ENCODE measurements at regions not wholly inside any gene's neighbourhood (a gene's known extent, or its start where the extent isn't known, plus 50 kb on each side); places are given as distances from the start of the nearest gene placed in this dataset.
"Not testable (repeated sequence)": the region's sequence is repeated elsewhere in the genome, so short reads cannot be mapped to it uniquely, and the experiment has no call there.

DNA sequence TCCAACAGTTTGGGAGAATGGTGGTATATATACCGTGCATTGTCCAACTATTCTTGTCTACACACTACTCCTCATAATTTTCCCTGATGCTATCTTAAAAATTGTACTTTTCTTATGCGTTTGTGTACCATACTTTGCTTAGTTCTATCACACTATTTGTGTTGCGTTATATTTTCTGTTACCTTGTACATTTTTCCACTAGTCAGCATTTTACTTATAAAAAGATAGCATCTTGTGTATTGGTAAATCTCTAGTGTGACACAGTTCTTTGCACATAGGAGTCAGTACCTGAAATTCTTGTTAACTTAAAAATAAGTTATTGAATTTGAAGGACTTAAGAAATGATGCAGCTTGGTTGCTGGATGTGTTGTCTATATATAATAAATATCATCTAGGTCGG, 201.8 kb upstream of the LMO3 start:
- no peak for DNase-seq

DNA sequence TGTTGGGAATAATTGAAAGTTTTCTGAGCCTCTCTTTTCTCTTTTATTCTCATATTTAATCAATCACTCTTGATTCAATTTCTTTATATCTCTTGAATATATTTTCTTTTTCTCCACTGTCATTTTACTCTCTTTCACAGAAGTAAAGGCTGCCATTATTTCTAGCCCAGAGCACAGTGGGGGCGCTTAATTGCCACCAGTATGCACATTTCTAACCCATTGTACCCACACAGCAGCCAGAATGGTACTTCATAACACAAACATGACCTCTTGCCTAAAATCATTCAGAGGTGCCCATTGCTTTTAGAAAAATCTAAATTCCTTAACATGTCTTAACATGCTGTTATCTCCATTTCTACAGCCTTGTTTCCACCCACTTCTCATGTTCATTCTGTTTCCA, 190.2 kb upstream of the LMO3 start:
- no peak for DNase-seq

DNA sequence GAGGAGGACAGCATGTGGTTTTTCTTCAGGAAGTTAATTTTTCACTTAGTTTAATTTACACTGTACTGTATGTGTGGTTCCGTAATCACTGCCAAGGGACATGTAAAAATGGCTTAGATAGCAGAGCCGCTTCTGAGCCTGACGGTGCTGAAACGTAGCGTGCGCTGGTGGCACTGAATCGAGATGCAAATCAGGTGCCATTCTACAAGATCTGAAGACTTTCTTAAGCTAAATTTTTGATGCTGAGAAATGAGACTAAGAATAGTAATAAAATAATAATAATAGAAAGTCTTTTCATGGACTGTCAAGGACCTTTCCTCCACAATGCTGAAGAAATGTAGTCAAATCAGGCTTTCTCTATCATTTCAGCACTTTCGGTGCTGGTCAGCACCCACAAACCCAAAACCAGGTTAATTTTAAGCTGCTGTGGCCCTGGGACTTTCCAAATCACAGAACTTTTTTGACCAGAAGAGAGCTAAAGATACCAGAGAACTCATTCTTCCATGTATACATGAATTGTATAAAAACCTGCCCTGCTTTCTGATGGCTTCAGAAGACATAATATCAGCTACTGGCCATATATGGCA, 183.3 kb upstream of the LMO3 start:
- DNase-seq = no peak

DNA sequence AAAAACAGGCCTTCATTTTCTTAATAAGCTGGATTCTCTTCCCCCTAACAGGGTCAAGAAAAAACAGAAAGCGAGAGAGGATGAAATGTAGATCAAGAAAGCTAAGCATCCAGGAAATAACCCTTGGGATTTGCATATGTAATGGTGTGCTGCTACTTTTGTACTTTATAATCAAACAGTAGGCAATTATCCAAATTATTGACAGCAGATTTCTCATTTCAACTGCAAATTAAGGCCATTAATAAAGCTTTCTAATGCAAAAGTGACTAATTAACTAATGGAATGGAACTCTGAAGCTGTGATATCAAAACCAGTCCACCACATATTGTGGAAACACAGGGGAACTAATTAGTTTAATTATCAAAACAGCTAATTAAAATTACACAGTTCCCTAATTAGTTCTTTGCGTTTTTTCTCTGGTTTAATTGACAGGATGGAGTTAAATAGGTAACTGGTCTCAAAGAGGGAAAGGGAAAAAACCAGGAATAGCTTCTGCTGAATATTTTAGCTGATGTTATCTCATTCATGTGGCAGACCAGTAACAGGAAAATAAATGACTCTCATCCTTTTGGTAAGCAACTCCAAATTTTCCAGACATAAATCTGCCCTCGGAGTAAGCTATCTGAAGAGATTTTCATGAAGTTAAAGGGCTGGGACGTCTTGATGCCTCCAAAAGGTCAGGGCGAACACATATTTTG, 182.7 kb upstream of the LMO3 start:
- no peak for DNase-seq

DNA sequence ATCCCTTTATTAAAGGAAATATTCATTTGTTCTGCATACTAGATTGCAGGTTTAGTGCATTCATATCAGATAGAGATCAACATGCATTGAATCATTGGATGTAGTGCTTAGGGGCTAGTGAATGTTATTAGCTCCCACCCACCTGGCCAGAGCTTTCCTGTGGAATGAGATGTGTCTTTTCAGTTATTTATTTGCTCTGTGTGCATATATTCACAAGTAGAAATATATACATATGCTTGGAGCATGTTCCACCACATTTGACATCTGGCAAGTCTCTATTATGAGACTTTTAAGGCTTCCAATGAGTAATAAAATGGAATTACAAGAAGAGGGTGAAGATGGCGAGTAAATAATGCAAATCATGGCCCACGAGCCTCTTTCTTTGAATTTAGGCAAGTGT, 180.0 kb upstream of the LMO3 start:
- DNase-seq = no peak

DNA sequence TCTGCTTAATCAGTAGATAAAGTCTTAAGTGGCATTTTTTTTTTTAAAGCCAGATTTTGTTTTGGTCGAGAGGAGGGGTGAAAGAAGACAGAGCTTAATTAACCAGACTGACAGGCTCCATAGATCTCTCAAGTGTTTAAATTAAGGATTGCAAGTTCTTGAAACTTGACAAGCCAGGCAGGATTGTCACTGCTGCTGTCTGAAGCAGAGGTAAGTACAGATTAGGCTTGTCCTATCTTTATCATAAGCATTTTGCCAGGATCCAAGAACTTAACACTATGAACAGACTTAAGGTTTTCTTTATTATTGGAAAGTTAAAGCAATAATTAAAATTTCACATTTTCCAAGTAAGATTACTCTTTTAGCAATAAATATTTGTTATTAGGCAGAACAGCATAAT, 179.6 kb upstream of the LMO3 start:
- DNase-seq = no peak

DNA sequence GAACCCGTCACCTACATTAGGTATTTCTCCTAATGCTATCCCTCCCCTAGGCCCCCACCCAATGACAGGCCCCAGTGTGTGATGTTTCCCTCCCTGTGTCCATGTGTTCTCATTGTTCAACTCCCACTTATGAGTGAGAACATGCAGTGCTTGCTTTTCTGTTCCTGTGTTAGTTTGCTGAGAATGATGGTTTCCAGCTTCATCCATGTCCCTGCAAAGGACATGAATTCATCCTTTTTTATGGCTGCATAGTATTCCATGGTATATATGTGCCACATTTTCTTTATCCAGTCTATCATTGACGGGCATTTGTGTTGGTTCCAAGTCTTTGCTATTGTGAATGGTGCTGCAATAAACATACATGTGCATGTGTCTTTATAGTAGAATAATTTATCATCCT, 163.2 kb upstream of the LMO3 start:
- DNase-seq = not testable (repeated sequence)

DNA sequence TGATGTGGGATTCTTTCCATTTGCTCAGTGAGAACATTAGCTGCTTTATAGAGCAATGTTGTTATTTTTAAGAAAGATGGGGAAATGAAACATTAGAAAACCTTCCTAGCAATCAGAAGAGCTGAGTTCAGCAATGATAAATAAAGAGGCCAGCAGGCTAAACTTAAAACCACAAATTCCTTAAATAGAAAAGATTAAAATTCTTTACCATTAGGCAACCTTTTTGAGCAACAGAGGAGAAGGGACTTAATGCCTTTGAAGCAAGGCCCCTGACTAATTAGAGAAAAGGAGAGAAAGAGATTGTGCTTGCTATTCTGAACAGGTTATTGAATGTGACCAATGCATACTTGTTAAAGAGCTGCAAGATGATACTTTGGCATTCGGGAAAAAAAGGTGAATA, 160.8 kb upstream of the LMO3 start:
- DNase-seq = no peak

DNA sequence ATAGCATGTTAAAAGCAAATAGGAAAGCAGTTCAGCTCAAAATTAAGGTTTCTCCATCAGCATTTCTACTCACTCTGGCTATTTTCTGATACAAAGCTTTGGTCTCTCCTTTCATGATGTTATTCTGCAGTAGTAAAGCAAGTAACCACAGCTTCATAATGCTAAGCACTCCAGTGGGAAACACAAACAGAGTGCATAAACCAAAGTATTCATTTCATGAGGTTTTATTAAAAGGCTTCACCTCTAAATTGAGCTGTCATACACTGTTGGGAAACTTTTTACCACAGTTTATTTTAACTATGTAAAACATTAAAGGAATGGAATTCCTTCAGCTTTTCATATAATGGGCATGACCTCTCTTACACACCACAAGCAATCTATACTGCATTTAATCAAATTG, 157.9 kb upstream of the LMO3 start:
- no peak for DNase-seq

DNA sequence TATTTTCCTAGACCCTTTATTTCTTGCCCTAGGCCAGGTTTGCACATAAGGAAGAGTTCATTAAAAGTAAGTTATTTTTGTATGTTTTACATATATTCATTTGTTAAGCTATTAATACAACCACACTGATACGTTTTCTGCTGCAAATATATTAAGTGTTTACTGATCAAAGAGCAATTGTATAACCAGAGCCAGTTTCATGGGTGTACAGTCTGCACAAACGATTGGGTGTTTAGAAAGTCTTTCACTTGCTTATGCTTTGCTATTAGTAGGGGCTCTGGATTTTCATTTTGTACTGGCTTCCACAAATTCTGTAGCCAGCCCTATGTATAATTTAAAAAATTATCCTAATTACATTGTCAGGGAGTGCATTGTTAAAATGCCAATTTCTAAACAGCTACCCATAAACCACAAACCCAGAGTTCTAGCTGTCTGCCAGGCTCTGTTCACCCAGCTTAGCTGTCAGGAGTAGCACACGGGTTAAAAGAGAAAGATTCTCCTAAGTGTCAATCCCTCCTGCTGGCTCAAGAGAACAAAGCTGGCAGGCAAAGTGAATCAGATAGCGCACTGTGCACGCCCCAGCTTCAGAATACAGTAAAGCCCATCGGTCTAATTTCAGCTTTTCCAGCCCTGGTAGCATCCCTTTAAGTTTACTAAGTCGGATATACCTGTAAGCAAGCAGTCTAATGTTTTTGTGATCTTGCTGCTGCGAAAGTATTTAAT, 151.0 kb upstream of the LMO3 start:
- DNase-seq = no peak

DNA sequence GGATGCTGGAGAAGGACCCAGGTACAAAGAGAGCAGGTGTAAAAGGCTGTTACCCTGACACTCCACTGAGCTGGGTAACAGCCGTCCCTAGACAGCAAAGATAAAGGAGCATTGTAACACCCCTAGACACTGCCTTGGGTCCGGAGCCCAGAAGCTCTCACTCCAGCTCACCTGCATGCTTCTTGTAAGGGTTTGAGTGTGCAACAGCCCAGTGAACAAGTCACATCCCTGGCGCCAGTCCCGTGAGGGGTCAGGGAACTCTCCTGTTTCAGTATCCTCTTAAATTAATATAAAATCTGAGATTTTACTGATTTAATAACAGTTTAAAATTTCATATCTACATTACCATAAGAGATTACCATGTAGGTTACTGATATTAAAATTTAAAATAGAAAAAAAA, 124.8 kb upstream of the LMO3 start:
- no peak for DNase-seq

DNA sequence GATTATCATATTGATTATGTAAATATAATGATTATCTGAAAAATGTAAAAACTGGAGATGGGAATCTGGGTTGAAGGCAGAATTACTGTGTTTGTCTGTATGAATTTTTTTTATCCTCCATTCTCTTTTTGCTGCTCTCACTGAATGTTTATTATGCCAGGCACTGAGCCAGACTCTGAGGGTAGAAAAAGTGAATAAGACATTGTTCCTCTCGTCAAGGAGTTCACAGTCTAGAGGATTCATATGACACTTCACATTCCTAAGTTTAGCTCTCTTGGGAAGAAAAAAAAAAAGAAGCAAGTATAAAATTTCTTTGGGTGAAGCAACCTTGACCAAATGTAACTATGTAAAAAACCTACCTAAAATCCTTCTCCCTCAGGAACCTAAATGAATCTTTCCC, 120.9 kb upstream of the LMO3 start:
- DNase-seq = no peak

DNA sequence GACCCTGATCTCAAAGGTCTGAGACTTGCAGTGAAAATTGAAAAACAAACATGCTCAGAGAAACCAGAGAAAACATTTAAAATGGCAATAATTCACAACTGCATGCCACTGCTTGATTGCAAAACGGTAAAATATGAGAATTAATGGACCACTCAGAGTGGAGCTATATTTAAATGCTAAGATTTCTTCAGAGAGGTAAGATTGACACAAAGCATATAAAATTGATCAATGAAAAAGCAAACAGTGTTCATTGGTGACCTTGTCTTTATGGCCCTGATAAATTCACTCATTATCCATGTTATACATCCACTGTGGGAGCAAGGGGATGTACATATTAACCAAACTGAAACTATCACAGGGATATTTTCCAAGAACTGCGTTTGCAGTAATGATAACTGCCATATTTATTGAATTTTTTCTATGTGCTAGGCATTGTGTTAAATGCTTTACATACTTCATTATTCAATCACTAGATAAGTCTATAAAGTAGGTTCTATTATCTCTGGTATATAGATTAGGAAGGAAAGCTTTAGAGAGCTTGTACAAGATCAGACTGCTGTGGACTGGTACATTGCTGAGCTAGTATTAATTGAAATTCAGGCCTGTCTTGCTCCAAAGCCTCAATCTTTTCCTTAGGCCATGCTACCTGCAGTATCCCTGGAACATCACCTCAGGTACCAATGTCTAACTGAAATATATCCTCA, 113.9 kb upstream of the LMO3 start:
- DNase-seq = no peak

DNA sequence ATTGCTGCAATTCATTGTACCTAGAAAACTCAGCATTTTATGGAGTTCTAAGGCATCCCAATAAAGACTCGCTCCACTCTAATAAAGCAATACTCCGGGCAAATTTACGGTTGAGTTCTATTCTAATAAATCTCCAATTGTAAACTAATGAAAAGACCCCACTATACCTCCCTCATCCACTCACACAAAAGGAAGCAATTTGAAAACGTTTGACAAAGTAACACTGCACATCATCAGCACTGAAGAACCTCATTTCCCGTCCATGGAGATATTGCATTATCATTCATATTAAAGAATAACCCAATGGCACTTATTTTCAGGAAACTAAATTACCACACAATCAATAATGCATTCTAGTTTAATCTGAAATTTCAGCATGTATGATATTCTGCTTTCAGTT, 111.0 kb upstream of the LMO3 start:
- no peak for DNase-seq

DNA sequence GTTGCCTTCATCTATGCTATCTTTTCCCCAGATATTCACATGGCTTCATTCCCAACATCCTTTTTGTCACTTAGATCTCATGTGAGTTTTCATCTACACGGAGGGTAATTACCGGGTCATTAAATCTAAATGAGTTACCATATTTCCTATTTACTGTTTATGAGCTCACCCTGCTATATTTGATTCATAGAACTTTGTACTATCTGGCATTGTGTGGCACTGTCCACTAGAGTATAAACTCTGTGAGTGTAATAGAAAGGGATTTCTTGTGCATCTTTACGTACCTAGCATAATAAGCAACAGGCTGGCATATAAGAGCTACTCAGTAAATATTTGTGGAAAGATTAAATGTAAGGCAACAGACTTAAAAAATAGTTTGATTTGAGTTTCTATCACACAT, 86.1 kb upstream of the LMO3 start:
- no peak for DNase-seq

DNA sequence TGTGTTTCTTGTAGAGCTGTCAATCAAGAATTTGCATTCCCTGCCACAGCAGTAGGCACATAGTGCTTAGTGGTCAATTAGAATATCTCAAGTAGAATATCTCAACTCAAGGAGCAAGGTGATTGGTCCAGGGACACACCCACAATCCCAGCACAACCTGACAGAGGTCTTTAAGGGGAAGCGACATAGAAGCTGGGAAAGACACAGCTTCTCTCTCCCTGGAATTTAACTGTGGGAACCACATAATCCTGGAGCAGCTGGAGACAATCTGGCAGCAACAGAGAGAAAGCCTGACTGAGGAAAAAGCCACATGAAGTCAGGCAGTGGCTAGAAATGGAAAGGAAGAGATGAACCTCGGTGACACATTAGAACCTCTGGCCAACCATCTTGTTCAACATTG, 85.7 kb upstream of the LMO3 start:
- DNase-seq = no peak

DNA sequence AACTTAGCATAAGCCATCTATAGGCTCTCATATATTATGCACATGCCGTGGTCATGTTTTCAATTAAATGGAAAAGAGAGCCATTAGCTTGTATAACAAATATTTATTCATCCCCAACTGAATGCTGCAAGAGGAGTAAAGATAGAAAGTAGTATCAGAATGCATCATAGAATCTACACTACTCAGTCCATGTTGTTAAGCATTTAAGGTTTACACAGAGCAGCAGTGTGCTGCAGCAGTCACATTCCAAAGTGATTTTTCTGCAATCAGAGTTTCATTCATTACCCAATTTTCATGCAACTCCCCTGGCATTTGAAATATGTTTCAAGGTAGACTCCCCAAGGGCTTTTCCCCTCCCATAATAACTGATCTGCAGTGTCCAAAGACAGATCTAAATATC, 82.2 kb upstream of the LMO3 start:
- DNase-seq = no peak

DNA sequence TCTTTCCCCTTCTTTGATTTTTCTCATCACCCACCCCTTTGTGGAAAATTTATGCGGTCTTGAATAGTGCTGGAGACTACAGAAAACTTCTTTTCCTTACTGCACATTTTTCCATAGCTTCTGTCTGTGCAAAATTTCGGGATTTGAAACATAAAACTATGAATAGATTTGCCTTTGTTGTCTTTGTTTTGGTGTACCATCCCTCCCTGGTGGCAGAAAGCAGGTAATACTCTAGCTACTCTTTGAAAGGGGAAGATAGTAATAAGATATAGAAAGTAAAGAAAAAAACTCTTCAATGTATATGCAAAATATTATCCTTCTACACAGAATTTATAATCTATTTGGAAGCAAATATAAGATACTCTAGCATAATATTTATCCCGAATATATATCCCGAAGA, 79.1 kb upstream of the LMO3 start:
- no peak for DNase-seq

DNA sequence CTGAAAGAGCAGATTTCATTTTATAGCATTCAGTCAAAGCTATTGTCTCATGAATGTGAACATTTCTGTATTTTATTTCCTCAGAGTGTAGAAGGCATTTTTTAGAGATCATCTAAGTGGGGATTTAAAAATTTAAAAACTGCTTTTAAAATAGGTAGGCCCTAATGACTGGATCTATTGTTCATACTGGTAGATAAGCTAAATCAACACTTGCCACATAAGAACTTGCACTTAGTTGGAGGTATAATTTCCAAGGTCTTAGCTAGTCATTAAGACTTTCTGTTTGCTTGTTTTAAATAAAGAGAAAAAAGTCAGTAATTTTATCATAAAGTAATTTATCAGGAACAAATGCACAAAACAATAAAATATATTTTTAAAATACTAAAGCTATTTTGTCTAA, 75.2 kb upstream of the LMO3 start:
- no peak for DNase-seq

DNA sequence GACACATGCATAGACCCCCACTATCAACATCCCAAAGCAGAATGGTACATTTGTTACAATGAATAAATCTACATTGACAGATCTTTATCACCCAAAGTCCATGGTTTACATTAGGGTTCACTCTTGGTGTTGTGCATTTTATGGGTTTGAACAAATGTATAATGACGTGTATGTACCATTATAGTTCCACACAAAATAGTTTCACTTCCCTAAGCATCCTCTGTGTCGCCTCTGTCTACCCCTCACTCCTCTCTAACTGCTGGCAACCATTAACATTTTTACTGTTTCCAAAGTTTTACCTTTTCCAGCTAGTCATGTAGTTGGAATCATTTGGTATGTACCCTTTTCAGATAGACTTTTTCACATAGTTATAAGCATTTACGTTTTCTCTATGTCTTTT, 69.5 kb upstream of the LMO3 start:
- DNase-seq = no peak

DNA sequence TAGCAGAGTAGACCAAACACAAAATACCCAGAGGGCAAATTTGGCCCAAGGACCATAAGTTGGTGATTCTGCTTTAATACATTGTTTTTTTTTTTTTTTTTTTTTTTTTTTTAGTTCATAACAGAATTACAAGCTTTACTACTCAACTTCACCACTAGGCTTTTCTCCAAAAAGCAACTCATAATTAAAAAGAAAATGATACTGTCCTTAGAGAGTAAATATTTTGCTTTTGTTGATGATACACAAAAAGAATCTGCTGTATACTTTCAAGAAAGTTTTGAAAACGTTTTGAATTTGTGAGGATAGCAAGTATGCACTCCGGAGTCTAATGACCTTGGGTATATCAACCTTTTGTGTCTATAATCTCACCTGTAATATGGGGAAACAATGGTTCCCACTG, 68.9 kb upstream of the LMO3 start:
- no peak for DNase-seq

DNA sequence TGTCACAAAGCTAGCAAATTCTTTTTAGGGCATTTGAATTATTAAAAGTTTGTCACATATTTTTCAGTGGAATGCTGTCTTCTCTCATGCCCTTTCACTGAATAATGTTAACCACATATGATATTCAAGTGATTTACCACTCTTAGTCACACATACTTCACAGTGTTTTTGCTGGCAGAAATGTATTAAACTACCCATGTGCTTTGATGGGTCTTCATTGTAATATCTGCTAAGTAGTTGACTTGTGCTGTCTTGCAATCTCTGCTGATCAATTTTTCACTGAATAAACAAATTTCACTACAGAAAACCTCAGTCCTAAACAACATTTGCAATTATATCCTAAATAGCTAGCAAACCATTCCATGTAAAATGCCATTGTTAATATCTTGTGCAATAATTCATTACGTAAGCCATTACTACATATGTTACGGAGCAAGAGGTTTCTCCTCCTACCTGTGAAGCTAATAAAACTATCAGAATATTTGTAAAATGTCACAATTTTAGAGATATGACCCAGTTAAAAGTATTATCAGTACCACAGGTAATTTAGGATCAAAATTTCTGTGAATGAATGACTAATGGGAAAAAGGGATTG, 64.6 kb upstream of the LMO3 start:
- no peak for DNase-seq

DNA sequence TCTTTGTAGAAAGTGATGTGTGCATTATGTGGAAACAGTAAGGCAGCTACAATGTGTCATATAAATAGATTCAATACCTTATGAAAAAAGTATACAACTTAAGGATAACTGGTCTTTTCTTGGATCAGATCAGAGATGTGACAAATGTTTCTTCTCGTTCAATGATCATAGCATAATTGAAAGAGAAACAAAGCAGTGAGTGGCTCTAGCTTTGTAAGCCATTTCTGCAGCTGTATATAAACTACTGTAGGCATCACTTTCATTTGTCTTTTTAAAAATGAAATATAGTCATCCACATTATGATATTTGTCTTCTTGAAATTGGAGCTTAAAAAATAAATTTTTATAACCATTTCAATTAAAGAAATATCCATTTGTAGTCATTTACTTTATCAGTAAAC, 63.8 kb upstream of the LMO3 start:
- DNase-seq = no peak

DNA sequence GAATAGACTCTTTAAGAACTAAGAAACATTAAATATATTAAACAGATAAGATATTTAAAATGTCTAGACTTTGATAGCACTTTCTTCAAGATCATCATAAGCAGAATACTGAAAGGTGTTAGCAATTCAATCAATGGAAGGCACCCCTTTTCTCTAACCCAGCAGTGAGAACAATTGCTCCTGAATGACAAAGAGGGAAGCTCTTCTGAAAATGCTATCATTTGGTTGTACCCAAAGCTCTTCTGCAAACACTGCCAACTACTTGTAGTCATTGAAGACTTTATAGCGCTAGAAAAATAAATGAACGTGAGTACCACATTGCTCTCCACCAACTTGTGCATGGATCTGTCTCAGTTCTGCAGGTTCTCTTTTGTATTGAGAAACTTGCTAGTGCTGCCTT, 62.2 kb upstream of the LMO3 start:
- DNase-seq = no peak

Measured in stimulated activated CD8-positive, alpha-beta memory T cell treated with anti-CD3 and anti-CD28 coated beads, Interleukin-4, amount 100 ng/mL, for 48 hours (primary cell).